HG02571 (cell line): ENCODE measurements at regions not wholly inside any gene's neighbourhood (a gene's known extent, or its start where the extent isn't known, plus 50 kb on each side); places are given as distances from the start of the nearest gene placed in this dataset.
"Not testable (repeated sequence)": the region's sequence is repeated elsewhere in the genome, so short reads cannot be mapped to it uniquely, and the experiment has no call there.

ENCODE experiments used
- ATAC-seq: cut with Tn5 transposase; IDR thresholded peaks from one replicate; pipeline ENCODE4 v1.9.1; 2021; ENCODE audit warnings: mild to moderate bottlenecking, moderate library complexity; ENCODE audit not compliant: unreplicated experiment

GRCh38 chr3:95327478-95327877 lies 1264.6 kb downstream of the NSUN3 start:
- no peak for ATAC-seq

GRCh38 chr3:95333826-95334225 lies 1271.0 kb downstream of the NSUN3 start:
- ATAC-seq = no peak

- ATAC-seq = no peak
Observed at GRCh38 chr3:95334461-95334860, 1271.6 kb downstream of the NSUN3 start.

- ATAC-seq = no peak
Observed at GRCh38 chr3:95335517-95335916, 1272.7 kb downstream of the NSUN3 start.

- no peak for ATAC-seq
Observed at GRCh38 chr3:95338446-95338845, 1275.6 kb downstream of the NSUN3 start.

- ATAC-seq = no peak
Observed at GRCh38 chr3:95341314-95341713, 1278.5 kb downstream of the NSUN3 start.

GRCh38 chr3:95343228-95343627 lies 1280.4 kb downstream of the NSUN3 start:
- ATAC-seq = no peak

GRCh38 chr3:95343767-95344166 lies 1280.9 kb downstream of the NSUN3 start:
- no peak for ATAC-seq

- not testable (repeated sequence) for ATAC-seq
Observed at GRCh38 chr3:95347936-95348335, 1285.1 kb downstream of the NSUN3 start.

GRCh38 chr3:95348879-95349278 lies 1286.0 kb downstream of the NSUN3 start:
- ATAC-seq = no peak

- no peak for ATAC-seq
Observed at GRCh38 chr3:95350049-95350448, 1287.2 kb downstream of the NSUN3 start.

GRCh38 chr3:95351158-95351557 lies 1288.3 kb downstream of the NSUN3 start:
- ATAC-seq = no peak

GRCh38 chr3:95352471-95352870 lies 1289.6 kb downstream of the NSUN3 start:
- ATAC-seq = no peak

- no peak for ATAC-seq
Observed at GRCh38 chr3:95354489-95354888, 1291.6 kb downstream of the NSUN3 start.

GRCh38 chr3:95356764-95357501 lies 1294.1 kb downstream of the NSUN3 start:
- no peak for ATAC-seq

- no peak for ATAC-seq
Observed at GRCh38 chr3:95387242-95388021, 1324.6 kb downstream of the NSUN3 start.

- no peak for ATAC-seq
Observed at GRCh38 chr3:95389725-95390313, 1327.0 kb downstream of the NSUN3 start.

GRCh38 chr3:95394286-95394685 lies 1331.4 kb downstream of the NSUN3 start:
- ATAC-seq = no peak

- ATAC-seq = no peak
Observed at GRCh38 chr3:95399585-95399984, 1336.7 kb downstream of the NSUN3 start.

- ATAC-seq = no peak
Observed at GRCh38 chr3:95401693-95402092, 1338.8 kb downstream of the NSUN3 start.

- no peak for ATAC-seq
Observed at GRCh38 chr3:95407709-95408463, 1345.0 kb downstream of the NSUN3 start.
